Epithelial cell of esophagus (primary cell): ENCODE measurements at regions not wholly inside any gene's neighbourhood (a gene's known extent, or its start where the extent isn't known, plus 50 kb on each side); places are given as distances from the start of the nearest gene placed in this dataset.

Source experiments
- DNase-seq: peaks from one replicate; pipeline ENCODE4 v3.0.0; 2010; ENCODE audit warnings: low read depth
- H3K4me3 ChIP-seq: 2 replicates; pipeline ENCODE4 v1.5.1; 2011; ENCODE audit warnings: mild to moderate bottlenecking, low read length, control low read depth
- CTCF ChIP-seq: IDR thresholded peaks from 2 replicates; pipeline ENCODE4 v1.5.1; 2011; ENCODE audit warnings: low read depth, mild to moderate bottlenecking, low read length, control low read depth, inconsistent platforms; ENCODE audit not compliant: insufficient read depth; ENCODE audit errors: missing control alignments

GRCh38 chr9:755454-756381 is 85.8 kb upstream of the DMRT1 start:
- TF ChIP-seq CTCF = no peak
- no peak overlapping the region for H3K4me3 ChIP-seq
- peak; percentile 62 for DNase-seq

GRCh38 chr9:757246-757881 is 84.1 kb upstream of the DMRT1 start:
- H3K4me3 ChIP-seq = no peak overlapping the region
- peak; percentile 69 for TF ChIP-seq CTCF
- peak; percentile 65 for DNase-seq

GRCh38 chr9:758146-758545 is 83.4 kb upstream of the DMRT1 start:
- TF ChIP-seq CTCF = no peak
- no peak overlapping the region for H3K4me3 ChIP-seq
- no peak for DNase-seq

GRCh38 chr9:759541-759940 is 82.0 kb upstream of the DMRT1 start:
- no peak for DNase-seq
- H3K4me3 ChIP-seq = no peak overlapping the region
- TF ChIP-seq CTCF = no peak

GRCh38 chr9:759983-760736 is 81.3 kb upstream of the DMRT1 start:
- no peak overlapping the region for H3K4me3 ChIP-seq
- peak; percentile 29 for DNase-seq

More at GRCh38 chr9:759983-760736, 81.3 kb upstream of the DMRT1 start:
- no peak for TF ChIP-seq CTCF
